NK-92 treated with Interleukin-12 subunit alpha and Interleukin-12 subunit beta, amount 100 ng/mL, for 24 hours (cell line): ENCODE measurements at regions not wholly inside any gene's neighbourhood (a gene's known extent, or its start where the extent isn't known, plus 50 kb on each side); places are given as distances from the start of the nearest gene placed in this dataset.
A peak's percentile ranks its signal among the peaks of the same experiment; 100 is the strongest.

Experiments
- DNase-seq: peaks from one replicate; lab custom pipeline; 2025; lab: John Stamatoyannopoulos, UW

DNA sequence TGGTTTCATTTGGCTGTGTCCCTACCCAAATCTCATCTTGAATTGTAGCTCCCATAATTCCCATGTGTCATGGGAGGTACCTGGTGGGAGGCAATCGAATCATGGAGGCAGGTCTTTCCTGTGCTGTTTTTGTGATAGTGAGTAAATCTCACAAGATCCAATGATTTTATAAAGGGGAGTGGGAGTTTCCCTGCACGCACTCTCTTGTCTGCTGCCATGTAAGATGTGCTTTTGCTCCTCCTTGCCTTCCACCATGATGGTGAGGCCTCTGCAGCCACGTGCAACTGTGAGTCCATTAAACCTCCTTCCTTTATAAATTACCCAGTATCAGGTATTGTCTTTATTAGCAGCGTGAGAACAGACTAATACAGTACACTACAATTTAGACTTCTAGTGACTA lies 67.5 kb upstream of the LINC01488 start:
- no peak for DNase-seq

DNA sequence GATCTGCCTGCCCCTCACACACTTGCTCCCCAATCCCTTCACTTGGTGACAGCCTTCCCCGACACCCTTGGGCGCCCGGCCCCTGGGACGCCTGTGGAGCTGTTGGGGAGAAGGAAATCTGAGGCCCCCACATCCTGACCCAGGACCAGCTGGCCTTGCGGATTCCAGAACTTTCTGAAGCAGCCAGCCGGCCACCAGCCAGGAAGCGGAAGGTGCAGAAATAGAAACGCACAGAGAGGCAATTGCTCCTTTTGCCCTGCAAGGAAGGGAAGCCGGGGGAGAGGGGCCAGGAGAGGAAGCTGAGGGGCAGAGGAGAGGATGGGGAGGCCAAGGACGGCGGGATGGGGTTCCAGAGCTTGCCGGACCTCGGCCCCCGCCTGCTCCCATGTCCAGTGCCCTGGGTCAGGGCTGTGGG lies 66.7 kb upstream of the LINC01488 start:
- DNase-seq, result no peak

DNA sequence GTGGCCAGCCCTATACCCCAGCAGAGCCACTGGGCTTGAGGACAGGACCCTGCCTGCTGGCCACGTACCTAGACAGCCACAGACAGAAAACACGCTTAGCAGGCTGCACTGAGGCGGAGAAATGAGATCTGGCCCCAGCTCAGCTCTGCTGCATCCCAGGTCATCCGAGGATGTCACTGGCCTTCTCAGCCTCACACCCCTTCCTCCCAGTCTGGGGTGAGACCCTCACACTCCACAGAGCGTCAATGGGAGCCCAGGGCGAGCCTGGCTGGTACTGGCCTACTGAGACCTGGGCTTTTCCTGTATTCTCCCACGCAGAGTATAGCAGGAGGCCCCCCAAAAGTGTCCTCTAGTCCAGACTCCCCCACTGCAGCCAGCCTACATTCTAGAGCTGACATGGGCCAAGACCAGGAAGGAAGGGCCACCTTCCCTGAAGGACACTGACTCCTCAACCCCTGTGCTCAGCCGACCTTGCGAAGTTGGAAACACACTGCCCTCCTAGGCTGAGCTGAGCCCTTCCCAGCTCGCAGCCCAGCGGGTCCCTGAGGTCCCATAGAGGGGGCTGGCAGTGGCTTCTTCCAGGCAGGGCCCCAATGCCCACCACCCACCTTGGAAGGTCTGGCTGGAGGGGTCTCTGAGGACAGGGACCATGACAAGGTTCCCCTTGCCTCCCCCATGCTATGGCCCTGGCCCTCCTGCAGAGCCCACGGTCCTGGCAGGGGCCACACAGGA lies 65.9 kb upstream of the LINC01488 start:
- no peak for DNase-seq

DNA sequence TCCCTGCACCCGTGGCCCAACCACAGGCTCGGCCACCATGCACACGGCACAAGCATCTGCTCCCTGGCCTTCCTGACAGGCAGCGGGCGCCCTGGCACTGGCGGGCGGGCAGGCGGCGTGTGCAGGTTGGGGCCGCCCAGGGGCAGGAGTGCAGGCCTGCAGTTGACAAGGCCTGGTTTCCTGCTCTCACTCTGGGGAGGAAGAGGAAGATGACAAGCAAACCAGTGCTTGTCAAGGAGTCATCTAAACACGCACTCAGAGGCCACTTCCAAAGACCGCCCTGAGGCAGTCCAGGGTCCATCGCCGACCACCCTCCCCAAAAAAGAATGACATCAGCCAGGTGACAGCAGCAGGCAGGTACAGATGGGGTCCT lies 65.3 kb upstream of the LINC01488 start:
- DNase-seq, result no peak

DNA sequence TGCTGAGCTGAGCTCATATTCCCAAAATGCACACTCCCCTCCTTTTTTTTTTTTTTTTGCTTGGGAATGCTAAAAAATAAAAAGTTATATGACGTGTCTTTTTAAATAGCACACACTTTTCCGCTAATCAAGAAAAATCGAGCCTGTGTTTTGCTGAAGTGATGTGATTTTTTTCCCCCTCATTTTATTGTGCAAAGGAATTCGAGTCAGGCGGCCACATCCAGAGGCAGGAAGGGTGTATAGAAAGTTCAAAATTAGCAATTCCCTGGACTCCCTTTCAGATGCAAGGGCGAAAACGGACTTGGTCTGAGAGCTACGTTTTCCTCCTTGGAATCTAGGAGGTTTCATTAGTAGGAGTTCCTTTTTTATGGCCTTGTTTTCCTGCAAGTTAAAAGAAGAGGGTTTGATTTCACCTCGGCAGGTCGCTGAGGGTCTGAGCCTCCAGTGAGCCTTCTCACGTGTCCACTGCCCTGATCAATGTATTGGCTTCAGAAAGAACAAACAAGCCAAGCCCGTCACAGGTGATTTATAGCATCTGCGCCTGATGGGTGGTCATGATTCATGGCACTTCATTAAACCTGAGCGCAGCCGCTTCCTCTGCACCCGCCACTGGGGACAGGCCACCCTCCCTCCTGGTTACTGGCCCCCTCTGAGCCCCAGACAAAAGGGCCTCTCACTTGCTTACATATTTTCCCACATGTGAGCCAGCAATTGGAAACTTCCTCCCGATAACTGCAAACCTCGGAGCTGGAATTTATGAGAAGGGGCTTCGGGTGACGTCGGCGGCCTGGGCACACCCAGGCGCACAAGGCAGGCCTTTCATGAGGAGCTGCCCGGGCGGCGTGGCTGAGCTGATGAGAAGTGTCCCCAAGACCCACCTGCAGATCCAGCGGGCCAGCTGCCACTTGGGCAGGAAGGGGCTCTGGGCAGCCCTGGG lies 64.4 kb upstream of the LINC01488 start:
- no peak for DNase-seq

DNA sequence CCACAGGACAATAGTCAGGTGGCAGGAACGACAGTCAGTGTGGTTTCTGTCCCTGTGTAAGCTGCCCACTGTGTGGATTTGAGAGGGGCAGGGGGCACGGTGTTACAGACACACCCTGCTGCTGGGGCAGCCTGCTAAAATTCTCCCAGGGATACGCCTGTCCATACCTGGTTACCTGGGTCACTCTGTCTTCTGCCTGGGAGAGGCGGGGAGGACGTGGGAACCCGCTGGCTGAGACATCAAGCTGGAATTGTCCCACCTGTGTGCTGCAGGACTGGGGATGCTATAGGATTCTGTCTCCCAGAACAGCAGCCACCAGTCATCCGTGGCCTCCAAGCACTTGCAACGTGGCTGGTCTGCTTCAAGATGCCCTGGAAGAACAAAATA lies 63.8 kb upstream of the LINC01488 start:
- DNase-seq, result no peak

DNA sequence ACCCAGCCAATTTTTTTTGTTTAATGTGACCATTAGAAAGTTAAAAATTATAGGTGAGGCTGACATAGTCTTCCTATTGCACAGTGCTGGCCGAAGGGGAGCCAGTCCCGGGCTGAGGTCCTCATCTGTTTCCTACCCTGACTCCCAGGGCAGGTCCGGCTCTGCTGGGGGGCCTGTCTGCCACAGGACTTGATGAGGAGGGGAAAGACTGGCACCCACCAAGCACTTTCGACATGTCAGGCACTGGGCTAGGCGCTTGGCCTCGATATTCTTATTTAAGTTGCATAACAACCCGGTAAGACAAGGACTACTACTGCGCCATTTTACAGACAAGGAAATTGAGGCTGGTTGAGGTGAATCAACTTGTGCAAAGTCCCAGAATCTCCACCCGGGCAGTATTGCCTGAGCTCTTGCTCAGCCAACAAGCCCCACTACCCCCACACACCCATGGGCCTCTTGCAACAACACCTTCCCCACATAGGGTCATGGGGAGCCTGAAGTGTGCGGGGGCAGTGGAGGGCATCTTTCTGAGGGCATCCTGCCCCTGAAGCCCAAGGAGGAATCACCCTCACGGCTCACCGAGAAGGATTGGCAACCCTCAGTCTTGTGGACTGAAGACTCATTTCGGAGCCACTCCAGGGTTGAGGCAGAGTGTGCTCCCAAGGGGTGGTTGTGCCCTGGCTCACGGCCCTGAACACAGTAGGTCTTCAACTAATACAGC lies 62.7 kb upstream of the LINC01488 start:
- DNase-seq, result no peak

DNA sequence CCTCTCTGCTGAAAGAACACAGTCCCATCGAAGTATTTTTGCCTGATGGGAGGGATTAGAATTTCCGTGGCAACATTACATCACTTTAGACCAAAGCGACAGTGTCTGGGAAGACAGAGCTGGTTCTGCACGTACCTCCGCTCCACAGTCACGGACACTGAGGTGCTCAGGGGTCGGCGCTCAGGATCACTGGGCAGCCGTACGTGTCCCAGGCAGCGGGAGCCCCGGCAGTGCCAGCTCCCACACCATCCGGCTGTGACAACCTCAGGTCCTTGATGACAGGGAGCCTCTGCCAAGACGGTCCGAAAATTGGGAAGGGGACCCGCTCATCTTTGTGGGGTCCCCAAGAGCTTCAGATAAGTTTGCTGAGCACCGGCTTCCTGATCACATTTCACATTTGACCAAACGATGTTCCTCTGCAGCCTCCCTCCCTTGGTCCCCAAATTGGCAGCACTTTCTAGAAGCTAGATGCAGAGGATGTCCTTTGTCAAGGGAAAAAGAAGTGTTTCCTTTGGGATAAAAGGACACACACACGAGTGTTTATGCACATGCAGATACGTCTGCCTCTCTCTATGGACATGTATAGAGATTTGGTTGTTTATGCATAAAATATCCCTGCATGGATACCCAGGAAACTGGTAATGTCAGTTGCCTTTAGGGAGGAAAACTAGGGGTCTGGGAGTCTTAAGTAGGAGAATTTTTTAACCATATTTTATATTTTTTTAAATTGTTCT lies 61.6 kb upstream of the LINC01488 start:
- no peak for DNase-seq

DNA sequence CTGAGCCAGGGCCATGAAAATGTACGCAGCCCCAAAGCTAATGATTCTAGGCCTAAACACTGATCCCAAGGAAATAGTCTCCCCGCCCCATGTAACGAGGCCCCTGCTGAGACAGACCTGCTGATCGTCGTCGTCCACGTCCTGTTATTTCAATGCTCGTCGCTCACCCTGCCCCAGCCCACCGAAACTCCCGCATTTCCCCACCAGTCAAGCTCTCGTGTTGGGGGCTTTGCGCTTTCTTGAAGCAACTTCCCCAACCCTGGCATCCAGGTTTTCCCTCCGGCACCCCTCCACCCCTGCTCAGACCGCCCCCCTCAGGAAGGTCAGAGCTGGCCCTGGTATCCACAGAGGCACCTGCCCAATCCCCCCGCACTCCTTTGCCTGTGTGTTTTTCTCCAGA lies 58.8 kb upstream of the LINC01488 start:
- no peak for DNase-seq

DNA sequence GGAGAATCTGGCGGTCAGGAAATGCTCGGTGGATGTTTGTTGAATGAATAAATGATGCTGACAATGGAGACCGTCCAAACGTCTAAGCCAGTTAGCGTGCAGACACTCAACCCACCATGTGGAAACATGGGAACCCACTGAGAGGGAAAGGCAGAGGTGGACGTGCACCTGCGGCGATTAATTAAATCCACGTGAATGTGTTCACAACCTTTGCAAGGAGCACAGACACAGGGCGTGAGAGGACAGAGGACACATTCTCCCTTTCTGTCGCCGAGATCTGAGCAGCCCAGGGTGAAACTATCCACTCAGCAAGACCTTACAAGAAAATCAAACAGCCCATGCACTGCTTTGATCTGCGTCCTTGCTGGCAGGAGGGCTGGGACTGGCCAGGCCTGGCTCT lies 58.3 kb upstream of the LINC01488 start:
- DNase-seq, result no peak

DNA sequence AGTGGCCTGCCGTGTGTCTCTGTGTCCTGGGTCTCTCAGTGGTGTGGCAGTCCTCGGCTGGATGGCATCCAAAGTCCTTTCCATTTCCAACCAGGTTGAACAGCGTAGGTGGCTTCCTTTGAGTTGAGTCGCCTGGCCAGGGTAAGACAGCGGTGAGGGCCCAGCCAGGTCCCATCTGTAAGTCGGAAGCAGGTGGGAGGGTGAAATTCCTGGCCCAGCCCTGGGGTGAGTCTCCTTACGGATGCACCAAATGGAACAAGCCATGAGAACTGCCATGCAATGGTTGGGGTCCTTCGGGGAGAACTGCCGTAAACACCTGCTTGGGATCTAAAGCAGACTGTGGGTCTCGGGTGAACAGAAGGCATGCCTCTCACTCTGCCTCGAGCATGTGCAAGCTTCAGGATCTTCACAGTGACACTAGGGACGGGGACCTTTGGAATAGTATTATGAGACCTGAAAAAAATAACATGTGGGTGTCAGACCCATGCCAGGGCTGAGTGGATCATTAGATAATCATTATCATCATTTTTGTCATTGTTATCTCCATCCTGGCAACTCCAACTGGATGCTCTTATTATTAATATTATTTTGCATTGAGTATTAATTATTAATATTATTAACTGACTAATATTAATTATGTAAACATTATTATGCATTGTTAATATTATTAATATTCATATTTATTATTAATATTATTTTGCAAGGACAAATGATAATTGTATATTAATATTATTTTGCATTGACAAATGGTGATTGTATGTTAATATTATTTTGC lies 57.7 kb upstream of the LINC01488 start:
- no peak for DNase-seq

DNA sequence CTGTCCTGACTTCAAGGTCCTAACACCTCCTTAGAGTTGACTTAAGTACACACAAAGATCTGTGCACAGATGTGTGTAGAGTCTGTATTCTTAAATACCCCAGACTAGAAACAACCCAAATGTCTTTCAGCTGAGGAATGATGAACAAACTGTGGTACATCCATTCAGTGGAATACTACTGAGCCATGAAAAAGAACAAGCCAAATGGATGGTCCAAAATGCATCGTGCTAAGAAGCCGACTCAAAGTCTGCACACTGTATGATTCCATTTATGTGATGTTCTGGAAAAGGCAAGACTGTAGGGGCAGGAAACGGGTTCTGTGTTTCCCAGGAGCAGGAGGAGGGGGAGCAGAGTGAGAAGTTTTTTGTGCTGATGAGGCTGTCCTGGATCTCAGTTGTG lies 56.7 kb upstream of the LINC01488 start:
- no peak for DNase-seq

DNA sequence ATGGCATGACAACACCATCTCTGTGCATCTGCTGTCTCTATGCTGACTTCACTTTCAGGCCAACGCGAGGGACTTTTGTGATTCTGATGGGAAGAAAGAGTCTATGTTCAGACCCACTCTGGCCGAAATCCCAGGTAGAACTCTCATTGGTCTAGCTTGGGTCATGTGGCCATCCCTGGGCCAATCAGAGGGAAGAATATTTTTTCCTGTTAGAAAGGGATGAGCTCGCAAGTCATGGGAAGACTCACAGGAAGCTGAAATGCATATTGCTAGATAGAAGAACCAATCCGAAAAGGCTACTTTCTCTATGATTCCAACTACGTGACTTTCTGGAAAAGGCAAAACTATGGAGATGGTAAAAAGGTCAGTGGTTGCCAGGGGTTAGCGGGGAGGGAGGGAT lies 56.0 kb upstream of the LINC01488 start:
- no peak for DNase-seq

DNA sequence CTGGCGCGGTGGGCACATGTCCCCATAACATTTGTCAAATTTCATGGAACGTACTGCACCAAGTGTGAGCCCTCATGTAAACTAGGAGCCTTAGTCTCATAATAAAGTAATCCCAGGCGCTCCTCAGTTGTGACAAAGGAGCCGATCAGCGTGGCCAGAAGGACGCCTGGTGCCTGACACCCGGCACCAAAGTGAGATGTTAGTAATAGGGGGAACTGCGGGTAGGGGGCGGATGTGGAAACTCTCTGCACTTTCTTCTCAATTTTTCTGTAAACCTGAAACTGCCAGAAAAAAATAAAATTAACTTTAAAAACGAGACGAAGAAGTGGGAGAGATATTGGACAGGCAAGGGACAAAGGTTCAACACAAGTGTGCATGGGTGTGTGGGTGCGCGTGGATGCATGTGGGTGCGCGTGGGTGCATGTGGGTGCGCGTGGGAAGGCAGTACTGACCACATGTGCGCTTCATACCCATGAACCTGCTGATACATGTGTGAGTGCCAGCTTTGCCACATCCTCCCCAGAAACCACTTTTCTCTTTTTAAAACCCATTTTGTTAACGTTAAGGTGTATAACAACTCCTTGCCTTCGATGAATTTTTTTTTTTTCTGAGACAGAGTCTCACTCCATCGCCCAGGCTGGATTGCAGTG lies 55.4 kb upstream of the LINC01488 start:
- peak; percentile 37 for DNase-seq

DNA sequence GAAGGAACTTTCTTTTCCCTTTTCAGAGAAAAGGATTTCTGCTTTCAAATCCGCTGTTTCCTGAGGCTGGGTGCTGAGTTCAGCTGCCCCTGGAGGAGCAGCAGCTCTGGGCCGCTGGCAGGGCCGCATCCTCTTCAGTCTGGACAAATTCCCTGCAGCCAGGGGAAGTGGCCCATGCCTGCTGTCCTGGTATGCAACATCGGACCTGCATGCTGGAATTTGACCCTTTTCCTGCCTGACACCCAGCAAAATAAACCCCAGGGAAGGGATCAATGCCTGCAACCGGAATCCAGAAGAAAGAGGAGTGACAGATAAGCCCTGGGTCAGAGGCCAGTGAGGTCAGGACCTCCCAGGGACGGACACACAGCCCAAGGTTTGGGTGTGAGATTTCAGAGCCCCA lies 54.1 kb upstream of the LINC01488 start:
- DNase-seq, result no peak

DNA sequence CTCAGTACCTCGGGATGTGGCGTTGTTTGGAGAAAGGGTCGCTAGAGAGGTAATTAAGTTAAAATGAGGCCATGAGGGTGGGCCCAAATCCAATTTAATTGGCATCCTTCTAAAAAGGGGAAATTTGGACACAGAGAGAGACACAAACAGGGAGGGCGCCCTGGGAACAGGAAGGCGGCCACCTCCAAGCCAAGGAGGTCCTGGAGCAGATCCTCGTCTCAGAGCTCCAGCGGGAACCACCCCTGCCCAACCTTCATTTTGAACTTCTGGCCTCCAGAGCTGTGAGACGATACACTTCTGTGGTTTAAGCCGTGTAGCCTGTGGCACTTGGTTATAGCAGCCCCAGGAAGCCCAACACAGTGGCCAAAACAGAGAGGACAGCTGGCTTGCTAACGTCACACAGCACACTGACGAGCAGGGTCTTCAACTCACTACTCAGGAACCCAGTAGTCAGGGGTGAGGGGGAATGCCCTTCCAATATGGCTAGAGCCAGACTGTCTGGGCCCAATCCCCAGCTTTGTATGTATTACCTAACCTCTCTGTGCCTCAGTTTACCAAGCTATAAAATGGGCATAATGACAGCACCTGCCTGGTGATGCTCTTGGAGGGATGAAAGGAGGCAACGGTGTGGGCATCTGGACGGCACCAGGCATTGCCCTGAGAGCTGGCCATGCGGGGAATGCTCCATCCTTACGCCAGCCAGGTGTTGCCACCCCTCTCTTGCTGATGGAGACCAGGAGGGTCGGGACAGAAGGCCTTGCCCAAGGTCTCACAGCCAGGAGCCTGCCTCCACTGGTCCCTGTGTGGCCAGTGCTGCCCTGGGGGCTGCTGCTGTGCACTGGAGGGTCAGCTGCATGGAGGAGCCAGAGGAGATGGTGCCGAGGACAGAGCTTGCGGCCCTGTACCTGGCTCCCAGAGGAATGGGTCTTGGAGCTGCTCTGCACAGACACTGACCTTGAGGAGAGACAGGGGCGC lies 53.3 kb upstream of the LINC01488 start:
- DNase-seq, result no peak

DNA sequence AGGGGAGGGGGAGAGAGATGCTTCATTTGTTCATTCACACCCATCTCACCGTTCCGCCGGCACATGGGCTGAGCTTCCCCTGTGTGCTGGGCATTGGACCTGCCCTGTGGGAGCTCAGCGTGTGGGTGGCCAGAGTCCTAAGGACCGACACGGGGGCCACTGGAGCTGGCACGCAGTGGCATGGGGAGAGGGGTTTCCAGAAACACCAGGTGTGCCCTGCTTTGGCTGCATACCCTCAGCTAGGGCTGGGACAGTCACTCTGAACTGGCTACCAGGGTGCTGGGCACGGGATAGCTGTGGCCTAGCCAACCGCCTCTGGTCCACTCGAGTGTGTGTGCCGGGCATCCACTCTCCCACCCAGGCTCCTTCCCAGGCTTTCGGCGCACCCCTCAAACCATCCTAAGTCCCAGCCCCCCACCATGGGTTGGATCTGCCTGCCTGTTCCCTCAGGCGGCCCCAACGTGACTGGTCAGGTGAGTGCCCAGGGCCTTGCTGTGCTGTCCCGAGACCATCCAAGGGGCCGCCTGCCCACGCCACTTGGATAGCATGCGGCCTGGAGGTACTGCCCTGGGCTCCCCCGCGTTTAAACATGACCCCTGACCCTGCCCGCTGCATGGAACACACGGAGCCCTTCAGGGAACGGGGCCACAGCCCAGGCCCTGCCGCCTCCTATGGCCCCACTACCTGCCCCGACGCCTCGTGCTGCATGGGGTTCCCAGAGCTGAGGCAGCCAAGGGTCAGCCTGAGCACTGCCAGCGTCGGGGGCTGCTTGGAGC lies 51.6 kb upstream of the LINC01488 start:
- no peak for DNase-seq

DNA sequence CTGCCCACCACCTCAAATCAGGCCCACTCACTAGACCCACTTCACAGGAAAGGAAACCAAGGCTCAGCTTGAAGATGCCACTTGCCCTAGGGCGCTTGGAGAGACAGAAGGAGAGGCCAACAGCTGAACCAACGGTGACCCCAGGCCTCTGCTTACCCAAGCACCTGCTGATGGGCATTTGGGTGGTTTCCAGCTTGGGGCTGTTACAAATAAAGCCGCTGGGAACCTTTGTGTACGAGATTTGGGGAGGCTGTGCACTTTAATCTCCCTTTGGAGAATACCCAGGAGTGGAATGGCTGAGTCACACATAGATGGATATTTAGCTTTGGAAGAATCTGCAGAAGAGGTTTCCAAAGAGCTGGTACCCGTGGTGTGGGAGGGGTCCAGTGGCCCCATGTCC lies 50.9 kb upstream of the LINC01488 start:
- DNase-seq, result no peak

DNA sequence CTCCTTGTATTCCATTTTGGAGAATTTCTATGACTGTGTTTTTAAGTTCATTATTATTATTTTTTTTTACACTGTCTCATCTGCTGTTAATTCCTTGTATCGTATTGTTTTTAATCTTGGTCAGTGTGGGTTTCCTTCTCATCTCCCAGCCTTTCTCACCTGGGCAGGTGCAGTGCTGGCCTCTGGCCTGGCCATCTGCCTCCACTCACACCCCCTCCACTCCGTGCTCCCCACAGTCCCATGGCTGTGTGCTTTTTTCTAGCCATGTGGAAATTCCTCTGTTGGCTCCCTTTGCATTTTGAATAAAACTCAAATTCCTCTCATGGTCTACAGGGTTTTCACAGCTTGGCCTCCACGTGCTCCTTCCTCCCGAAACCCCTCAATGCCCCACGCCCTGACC lies 50.3 kb upstream of the LINC01488 start:
- DNase-seq, result no peak
